Astrocyte of the spinal cord (primary cell): ENCODE measurements at regions not wholly inside any gene's neighbourhood (a gene's known extent, or its start where the extent isn't known, plus 50 kb on each side); places are given as distances from the start of the nearest gene placed in this dataset.

Experiments
- DNase-seq: peaks from one replicate; pipeline ENCODE4 v3.0.0; 2011; ENCODE audit warnings: low read depth, low spot score
- H3K4me3 ChIP-seq: 2 replicates; pipeline ENCODE4 v1.5.1; 2011; ENCODE audit warnings: low read depth, mild to moderate bottlenecking, low read length, moderate library complexity
- in situ Hi-C: cut with HindIII; loops from 2 replicates; pipeline ENCODE4 v1.10.0; 2017; ENCODE audit warnings: low sequenced_read_pairs
- TF ChIP-seq, protein P1 (sequence below): IDR thresholded peaks from 2 replicates; pipeline ENCODE4 v1.5.1; 2012; ENCODE audit warnings: low read depth, mild to moderate bottlenecking, low read length, inconsistent platforms

DNA sequence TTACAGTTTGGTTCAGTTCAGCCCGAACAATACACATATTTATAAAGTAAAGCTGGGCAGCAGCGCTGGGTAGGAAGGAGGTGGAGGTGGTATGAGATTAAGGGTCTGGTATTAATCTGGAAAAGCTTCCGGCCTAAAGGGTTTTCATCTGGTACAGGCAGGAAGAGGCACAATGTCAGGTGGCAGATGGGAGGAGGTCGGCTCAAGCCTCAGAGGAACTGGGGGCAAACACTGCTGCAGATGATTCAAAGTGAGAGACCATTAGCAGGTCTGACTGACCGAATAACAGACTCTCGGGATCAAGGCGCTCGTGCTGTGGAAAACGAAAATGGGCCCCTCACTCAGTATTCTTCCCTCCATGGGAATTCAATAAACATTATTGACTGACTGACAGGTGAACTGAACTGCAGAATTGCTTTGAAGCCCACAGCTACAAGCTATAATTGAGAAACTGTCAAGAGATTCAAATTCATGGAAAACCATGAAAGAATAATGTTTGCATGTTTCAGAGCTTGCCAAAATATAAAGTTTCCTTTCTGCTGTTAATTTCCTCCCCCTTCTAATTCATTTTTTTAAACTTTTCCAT, 75.3 kb downstream of the TMEM167A start:
- H3K4me3 ChIP-seq: no peak overlapping the region
- TF ChIP-seq, protein P1, sequence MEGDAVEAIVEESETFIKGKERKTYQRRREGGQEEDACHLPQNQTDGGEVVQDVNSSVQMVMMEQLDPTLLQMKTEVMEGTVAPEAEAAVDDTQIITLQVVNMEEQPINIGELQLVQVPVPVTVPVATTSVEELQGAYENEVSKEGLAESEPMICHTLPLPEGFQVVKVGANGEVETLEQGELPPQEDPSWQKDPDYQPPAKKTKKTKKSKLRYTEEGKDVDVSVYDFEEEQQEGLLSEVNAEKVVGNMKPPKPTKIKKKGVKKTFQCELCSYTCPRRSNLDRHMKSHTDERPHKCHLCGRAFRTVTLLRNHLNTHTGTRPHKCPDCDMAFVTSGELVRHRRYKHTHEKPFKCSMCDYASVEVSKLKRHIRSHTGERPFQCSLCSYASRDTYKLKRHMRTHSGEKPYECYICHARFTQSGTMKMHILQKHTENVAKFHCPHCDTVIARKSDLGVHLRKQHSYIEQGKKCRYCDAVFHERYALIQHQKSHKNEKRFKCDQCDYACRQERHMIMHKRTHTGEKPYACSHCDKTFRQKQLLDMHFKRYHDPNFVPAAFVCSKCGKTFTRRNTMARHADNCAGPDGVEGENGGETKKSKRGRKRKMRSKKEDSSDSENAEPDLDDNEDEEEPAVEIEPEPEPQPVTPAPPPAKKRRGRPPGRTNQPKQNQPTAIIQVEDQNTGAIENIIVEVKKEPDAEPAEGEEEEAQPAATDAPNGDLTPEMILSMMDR: no peak
- in situ Hi-C loops: no loop called here
- DNase-seq: no peak

DNA sequence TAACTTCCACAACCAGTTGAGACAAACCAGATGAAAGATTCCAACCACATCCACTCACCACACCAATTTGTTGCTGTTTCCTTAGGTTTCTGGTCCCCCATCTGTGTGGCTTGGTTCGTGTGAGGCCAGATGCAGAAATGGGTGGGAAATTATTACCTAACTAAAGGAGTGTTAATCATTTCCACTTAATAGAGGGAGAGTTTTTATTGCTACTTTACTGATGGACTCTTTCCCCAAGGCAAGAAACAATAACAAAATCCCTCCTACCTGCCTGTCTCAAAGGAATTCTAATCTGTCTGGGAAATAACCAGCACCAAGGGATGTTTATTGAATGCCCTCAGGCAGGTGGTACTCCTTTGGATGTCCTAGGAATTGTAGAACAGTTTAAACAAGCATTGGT, 76.3 kb downstream of the TMEM167A start:
- H3K4me3 ChIP-seq: no peak overlapping the region
- in situ Hi-C loops: no loop called here
- TF ChIP-seq, protein P1: no peak
- DNase-seq: no peak

DNA sequence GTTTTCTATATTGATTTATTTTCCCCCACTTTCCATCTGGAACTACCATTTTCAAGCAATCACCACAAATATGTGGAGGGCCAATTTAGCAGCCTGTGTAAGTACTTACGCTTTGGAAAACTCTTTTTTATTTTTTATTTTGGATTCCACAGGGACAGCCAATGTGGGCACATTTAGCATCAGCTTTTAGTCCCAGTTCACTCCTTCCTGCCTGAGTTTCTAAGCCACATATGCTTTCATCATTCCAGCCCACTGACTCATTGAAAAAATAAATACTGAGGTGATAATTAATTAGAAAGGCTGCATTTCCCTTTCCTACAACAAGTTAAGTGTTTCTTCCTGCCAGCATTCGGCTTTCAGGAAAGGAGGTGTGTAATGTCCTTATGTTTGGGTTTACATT, 76.8 kb downstream of the TMEM167A start:
- TF ChIP-seq, protein P1: no peak
- in situ Hi-C loops: no loop called here
- no peak overlapping the region for H3K4me3 ChIP-seq
- peak; percentile 47 for DNase-seq

DNA sequence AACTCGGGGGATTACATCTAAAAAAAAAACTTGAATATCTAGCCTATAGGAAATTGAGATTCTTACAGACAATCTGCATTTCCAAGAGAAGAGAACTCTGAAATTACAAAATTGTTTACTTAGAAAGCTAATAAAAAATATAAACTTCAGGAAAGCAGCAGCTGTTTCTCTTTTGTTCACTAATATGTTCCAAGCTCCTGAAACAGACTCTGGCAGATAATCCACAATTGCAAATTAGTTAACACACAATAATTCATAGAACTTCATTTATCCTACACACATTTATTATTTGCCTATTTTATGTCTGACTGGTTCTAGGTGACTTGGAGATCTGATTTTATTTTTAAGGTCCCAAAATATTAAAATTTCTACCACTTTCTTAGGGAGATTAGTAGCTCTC, 83.8 kb downstream of the TMEM167A start:
- TF ChIP-seq, protein P1: no peak
- no peak overlapping the region for H3K4me3 ChIP-seq
- DNase-seq: no peak
- in situ Hi-C loops: no loop called here

DNA sequence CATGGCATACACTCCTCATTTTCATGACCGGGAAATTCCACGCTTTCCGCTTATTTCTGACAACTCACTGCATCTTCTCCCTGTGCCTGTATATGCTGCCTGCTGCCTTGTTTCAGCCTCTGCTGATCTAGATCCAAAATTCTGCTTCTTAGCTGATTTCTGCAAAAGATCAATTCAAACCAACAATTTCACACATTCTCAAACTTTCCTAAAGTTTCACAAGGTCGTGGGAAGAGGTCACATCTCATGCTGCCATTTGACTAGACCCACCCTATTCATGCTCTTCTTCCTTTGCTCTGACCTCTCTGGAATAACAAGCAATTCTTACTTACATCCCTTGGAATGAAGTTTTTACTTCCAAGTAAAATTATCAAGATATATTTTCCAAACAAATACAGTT, 84.5 kb downstream of the TMEM167A start:
- TF ChIP-seq, protein P1: no peak
- in situ Hi-C loops: no loop called here
- no peak overlapping the region for H3K4me3 ChIP-seq
- no peak for DNase-seq

DNA sequence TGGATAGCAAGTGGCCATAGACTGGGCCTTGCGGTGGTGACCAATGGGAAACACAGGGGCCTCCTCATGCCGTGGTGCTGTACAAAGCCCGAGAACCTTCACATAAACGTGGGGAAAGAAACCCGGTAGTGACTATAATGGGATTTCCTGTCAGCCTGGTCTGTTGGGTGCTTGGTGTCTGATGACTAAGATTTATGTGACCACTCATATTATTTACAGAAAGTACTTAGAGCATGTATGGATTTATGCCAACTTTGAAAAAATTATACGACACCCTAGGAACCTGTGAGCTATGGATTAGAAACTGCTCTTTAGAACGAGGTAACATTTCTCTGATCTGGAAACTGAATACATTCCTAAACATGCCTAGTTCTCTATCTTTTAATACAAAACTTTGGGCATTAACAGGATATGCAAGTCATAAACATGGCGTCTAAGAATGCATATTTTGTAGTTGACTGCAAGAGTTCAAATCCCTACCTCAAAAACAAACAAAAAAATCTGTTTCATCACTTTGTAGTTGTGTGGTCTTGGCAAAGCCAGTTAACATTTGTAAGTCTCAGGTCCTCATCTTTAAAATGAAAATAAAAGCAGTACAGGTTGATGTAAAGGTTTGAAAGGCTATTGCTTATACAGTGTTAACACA, 85.4 kb downstream of the TMEM167A start:
- peak; percentile 35 for DNase-seq
- H3K4me3 ChIP-seq: no peak overlapping the region
- TF ChIP-seq, protein P1: no peak
- in situ Hi-C loops: no loop called here
